ENCODE measurements at regions not wholly inside any gene's neighbourhood (a gene's known extent, or its start where the extent isn't known, plus 50 kb on each side); places are given as distances from the start of the nearest gene placed in this dataset.
A peak's percentile ranks its signal among the peaks of the same experiment; 100 is the strongest.

DNA sequence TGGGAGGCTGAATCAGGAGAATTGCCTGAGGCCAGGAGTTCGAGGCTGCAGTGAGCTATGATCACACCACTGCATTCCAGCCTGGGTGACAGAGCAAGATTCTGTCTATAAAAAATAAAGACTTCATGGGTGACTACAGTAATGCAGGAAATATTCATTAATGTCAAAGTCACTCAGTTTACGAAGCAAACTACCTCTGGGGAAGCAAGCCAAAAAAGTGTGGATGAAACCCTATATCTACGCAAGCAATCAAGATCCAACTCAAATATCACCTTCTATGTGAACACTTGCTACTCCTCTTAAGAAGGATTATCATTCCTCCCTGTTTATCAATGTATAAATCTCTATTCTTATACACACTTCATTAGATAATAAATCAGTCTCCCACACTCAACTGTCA, 434.8 kb downstream of the SETD4 start:
- in situ Hi-C loops (cut with HindIII; ENCODE audit: low pct_unique_long_range_greater_than_20kb, low sequenced_read_pairs), result no loop called here
- no peak for DNase-seq (ENCODE audit: low read depth, low spot score)

- in situ Hi-C loops (cut with HindIII; ENCODE audit: low pct_unique_long_range_greater_than_20kb, low sequenced_read_pairs), result no loop called here
- DNase-seq (ENCODE audit: low read depth, low spot score), result no peak
Observed at GRCh38 chr21:35624901-35625300, 435.4 kb downstream of the SETD4 start.

GRCh38 chr21:35622612-35623011, 437.7 kb downstream of the SETD4 start:
- no peak for DNase-seq (ENCODE audit: low read depth, low spot score)
- in situ Hi-C loops (cut with HindIII; ENCODE audit: low pct_unique_long_range_greater_than_20kb, low sequenced_read_pairs), result no loop called here

- no peak for DNase-seq (ENCODE audit: low read depth, low spot score)
- in situ Hi-C loops (cut with HindIII; ENCODE audit: low pct_unique_long_range_greater_than_20kb, low sequenced_read_pairs), result no loop called here
Observed at GRCh38 chr21:35619184-35619583, 441.1 kb downstream of the SETD4 start.

DNA sequence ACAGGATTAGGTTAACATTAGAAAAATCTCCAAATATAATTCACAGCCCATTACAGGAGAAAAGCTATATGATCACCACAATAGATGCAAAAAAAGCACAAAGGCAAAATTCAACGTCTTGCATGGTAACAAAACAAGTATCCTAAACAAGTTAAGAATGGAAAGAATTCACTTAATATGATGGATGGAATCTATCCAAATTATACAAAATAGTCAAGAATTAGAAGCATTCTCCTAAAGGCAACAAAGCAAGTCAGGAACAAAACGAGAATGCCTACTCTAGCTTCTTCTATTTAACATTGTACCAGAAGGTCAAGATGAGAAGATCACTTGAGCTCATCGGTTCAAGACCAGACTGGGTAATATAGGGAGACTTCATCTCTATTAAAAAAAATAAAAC, 442.8 kb downstream of the SETD4 start:
- DNase-seq (ENCODE audit: low read depth, low spot score), result no peak
- in situ Hi-C loops (cut with HindIII; ENCODE audit: low pct_unique_long_range_greater_than_20kb, low sequenced_read_pairs), result no loop called here

- in situ Hi-C loops (cut with HindIII; ENCODE audit: low pct_unique_long_range_greater_than_20kb, low sequenced_read_pairs), result no loop called here
- DNase-seq (ENCODE audit: low read depth, low spot score), result peak; percentile 82
Observed at GRCh38 chr21:35616090-35616489, 444.2 kb downstream of the SETD4 start.

DNA sequence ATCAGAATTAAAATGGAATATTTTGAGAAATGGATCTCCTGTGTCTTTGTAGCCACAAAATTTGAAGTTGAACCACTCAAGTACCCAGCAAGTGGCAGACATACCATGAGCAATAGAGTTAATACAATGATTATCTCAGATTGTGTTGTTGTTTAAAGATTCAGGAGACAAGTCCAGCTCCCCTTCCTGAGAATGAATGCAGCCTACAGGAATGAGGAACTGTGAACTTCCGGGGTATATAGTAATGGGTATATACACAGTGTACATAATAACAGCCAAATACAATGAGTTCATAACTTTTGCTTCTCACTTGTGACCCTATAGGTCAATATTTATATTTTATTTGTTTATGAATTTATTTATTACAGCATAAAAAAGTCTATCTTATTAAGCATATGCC, 445.0 kb downstream of the SETD4 start:
- in situ Hi-C loops (cut with HindIII; ENCODE audit: low pct_unique_long_range_greater_than_20kb, low sequenced_read_pairs), result no loop called here
- DNase-seq (ENCODE audit: low read depth, low spot score), result no peak

DNA sequence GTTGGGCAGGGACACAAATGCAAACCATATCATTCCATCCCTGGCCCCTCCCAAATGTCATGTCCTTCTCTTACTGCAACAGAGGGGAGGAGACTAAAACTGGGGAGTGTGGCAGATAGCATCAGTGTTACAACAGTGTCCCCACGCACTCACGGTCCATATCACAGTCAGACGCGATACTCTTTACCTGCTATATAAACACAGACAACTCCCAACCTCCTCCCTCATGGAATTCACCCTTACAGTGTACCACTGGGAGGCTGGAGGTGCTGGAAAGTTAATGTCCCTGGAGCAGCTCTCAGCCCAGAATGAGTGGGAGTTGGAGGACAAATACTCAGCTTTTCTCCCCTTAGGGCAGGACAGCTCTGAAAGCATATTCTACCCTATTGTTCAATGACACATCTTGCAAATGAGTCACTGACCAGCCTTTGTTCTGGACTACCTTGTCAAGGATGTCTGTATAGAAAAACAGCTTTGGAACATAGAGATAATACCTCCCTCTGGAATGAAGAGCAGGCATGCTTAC, 445.9 kb downstream of the SETD4 start:
- no peak for DNase-seq (ENCODE audit: low read depth, low spot score)
- in situ Hi-C loops (cut with HindIII; ENCODE audit: low pct_unique_long_range_greater_than_20kb, low sequenced_read_pairs), result no loop called here

GRCh38 chr21:35611708-35612132, 448.6 kb downstream of the SETD4 start:
- peak; percentile 39 for DNase-seq (ENCODE audit: low read depth, low spot score)

DNA sequence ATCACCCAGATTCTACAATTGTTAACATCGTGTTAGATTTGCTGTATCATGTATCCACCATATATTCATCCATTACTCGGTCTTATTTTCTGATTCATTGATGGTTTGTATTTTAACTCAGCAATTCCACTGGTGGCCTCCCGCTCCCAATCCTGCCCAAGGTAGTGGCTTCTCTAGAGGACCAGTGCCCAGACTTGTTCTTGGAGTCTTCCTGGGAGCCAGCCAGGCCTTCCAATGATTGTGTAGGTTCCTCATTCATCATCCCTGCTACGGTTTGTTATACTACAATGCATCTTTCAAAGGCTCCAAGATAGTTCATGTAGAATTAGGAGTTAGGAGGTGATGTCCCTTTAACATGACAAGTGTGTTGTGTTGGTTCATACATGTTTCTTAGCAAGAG, 451.1 kb downstream of the SETD4 start:
- in situ Hi-C loops (cut with HindIII; ENCODE audit: low pct_unique_long_range_greater_than_20kb, low sequenced_read_pairs), result no loop called here
- no peak for DNase-seq (ENCODE audit: low read depth, low spot score)

More at GRCh38 chr21:35611708-35612132, 448.6 kb downstream of the SETD4 start:
- in situ Hi-C loops (cut with HindIII; ENCODE audit: low pct_unique_long_range_greater_than_20kb, low sequenced_read_pairs), result no loop called here

DNA sequence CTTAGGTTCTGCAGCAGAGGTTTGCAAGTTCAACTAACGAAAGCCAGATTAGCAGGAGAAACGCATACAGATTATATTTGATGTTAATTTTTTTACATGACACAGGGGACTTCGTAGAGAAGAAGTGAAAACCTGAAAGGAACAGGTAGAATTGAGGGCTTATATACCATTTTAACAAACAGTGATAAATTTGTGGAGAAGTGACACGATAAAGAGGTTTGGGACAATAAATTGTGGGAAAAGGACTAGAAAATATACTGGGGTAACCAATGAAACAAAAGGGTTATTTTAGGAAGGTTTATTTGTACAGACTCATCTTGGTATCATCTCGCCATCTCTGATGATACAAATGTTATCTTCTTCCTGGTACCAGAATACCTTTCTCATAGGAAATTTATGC, 452.9 kb downstream of the SETD4 start:
- DNase-seq (ENCODE audit: low read depth, low spot score), result no peak
- in situ Hi-C loops (cut with HindIII; ENCODE audit: low pct_unique_long_range_greater_than_20kb, low sequenced_read_pairs), result no loop called here

DNA sequence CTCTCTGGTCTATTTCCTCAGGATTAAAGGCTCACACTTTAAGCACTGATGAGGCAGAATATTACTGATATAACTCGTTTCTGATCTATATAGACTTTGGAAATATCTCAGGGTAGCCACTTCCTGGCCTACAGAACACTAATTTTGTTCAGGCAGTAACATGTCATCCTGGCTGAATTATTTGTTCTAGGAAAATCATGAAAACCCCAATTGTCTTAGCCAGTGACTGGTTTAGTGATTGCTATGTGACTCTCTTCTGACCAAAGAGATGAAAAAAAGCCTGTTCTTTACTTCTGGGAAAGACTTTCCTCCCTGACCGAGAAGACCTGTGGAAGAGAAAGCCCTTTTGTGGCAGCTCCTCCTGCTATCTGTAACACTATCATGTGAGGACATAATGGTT, 453.7 kb downstream of the SETD4 start:
- in situ Hi-C loops (cut with HindIII; ENCODE audit: low pct_unique_long_range_greater_than_20kb, low sequenced_read_pairs), result no loop called here
- DNase-seq (ENCODE audit: low read depth, low spot score), result peak; percentile 98

- in situ Hi-C loops (cut with HindIII; ENCODE audit: low pct_unique_long_range_greater_than_20kb, low sequenced_read_pairs), result no loop called here
- peak; percentile 56 for DNase-seq (ENCODE audit: low read depth, low spot score)
Observed at GRCh38 chr21:35606146-35606545, 454.2 kb downstream of the SETD4 start.

DNA sequence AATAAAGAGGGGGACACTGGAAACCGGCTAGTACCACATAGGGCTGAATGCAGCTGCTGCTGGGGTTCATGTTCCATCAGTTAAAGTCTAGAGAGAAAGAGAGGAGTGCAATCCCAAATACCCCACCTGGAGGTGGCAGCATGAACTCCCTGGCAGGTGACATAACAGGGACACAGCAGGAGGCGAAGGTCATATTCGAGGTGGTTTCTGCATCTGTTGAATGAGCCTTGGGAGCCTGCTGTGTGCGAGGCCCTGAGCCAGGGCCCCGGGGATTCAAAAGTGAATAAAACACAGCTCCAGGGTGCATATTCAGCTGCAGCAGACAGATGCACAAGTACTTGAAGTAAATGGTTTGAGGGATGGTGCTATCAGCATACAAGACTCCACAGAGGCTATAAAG, 456.8 kb downstream of the SETD4 start:
- DNase-seq (ENCODE audit: low read depth, low spot score), result no peak
- in situ Hi-C loops (cut with HindIII; ENCODE audit: low pct_unique_long_range_greater_than_20kb, low sequenced_read_pairs), result no loop called here

GRCh38 chr21:35602811-35603362, 457.4 kb downstream of the SETD4 start:
- no peak for DNase-seq (ENCODE audit: low read depth, low spot score)
- in situ Hi-C loops (cut with HindIII; ENCODE audit: low pct_unique_long_range_greater_than_20kb, low sequenced_read_pairs), result no loop called here

- in situ Hi-C loops (cut with HindIII; ENCODE audit: low pct_unique_long_range_greater_than_20kb, low sequenced_read_pairs), result no loop called here
- DNase-seq (ENCODE audit: low read depth, low spot score), result no peak
Observed at GRCh38 chr21:35601211-35601610, 459.1 kb downstream of the SETD4 start.

DNA sequence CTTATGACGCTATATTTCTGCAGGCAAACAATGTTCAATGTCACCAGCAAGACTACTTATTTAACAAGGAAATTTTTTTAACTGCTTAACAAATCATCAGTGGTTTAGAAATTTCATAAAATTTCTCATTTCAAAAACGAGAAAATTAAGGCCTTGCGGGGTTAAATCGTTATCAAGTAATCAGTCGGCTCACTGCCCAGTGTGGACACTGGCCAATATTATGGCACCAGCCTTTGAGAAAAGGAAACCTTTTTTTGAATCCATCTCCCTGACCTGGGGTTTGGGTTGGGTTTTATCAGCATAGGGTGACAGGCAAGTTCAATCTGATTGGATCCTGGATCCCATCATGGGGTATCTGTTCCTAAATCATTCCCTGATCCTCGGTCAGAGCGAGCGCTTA, 461.2 kb downstream of the SETD4 start:
- DNase-seq (ENCODE audit: low read depth, low spot score), result no peak
- in situ Hi-C loops (cut with HindIII; ENCODE audit: low pct_unique_long_range_greater_than_20kb, low sequenced_read_pairs), result no loop called here

GRCh38 chr21:35597750-35598339, 462.5 kb downstream of the SETD4 start:
- in situ Hi-C loops (cut with HindIII; ENCODE audit: low pct_unique_long_range_greater_than_20kb, low sequenced_read_pairs), result no loop called here

GRCh38 chr21:35594905-35595304, 465.4 kb downstream of the SETD4 start:
- no peak for DNase-seq (ENCODE audit: low read depth, low spot score)
- in situ Hi-C loops (cut with HindIII; ENCODE audit: low pct_unique_long_range_greater_than_20kb, low sequenced_read_pairs), result no loop called here

More at GRCh38 chr21:35597750-35598339, 462.5 kb downstream of the SETD4 start:
- DNase-seq (ENCODE audit: low read depth, low spot score), result no peak
